GM21390 (cell line): ENCODE measurements at regions not wholly inside any gene's neighbourhood (a gene's known extent, or its start where the extent isn't known, plus 50 kb on each side); places are given as distances from the start of the nearest gene placed in this dataset.
A peak's percentile ranks its signal among the peaks of the same experiment; 100 is the strongest.
"Not testable (repeated sequence)": the region's sequence is repeated elsewhere in the genome, so short reads cannot be mapped to it uniquely, and the experiment has no call there.

Experiments
- ATAC-seq: cut with Tn5 transposase; IDR thresholded peaks from one replicate; pipeline ENCODE4 v1.9.1; 2021; ENCODE audit not compliant: unreplicated experiment

- ATAC-seq, result no peak
Observed at GRCh38 chr5:97478483-97478882, 295.4 kb upstream of the RIOK2 start.

GRCh38 chr5:97480313-97480712 lies 297.3 kb upstream of the RIOK2 start:
- peak; percentile 49 for ATAC-seq

- no peak for ATAC-seq
Observed at GRCh38 chr5:97488126-97488668, 305.1 kb upstream of the RIOK2 start.

GRCh38 chr5:97489010-97489840 lies 306.2 kb upstream of the RIOK2 start:
- no peak for ATAC-seq

DNA sequence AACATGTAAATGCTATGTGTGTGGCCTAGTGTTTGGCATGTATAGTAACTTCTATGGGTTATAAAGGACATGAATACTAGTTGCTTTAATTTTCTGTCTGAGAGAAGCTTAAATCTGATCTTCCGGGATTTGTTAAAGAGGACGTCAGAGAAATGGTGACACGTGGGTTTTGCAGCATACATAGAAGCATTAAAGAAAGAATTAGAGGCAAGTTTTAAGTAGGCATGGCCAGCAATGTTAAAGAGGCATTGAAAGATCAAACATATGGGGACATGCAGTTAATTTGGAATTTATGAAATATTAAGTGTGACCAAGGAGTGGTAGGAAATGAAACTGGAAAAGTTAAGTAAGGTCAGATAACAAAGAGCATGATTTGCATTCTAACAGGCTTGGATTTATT lies 311.4 kb upstream of the RIOK2 start:
- ATAC-seq, result no peak

- ATAC-seq, result no peak
Observed at GRCh38 chr5:97495301-97495700, 312.3 kb upstream of the RIOK2 start.

DNA sequence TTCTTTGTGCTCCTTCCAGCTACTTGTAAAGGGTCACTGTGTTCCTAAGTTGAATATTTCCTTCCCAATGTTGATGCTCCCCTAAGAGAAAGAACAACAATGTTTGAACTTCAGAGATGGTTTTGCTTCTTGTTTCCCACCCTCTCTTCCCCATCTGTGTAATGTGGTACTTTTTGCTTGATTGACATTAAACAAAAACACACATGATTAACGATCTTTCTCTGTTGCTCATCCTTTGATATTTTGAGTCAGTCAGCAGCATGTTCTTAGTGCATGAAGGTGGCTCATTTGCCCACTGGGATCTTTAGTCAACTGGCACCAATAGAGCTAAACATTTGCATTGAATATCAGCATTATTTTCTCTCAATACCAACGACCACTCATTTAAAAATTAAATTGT lies 313.0 kb upstream of the RIOK2 start:
- no peak for ATAC-seq

DNA sequence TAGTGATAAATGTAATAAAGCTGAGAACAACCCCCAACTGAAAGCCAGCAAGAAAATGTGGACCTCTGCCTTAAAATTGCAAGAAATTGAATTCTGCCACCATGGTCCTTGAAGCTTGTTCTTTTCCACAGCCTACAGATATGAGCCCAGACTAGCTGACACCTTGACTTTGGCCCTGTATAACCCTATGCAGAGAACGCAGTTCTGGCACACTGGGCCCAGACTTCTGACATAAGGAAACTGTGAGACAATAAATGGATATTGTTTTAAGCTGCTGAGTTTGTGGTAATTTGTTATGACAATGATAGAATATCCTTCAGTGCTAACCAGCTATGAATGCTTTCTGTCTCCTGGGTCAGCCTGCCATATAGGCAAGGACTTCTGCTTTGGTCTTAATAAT lies 315.6 kb upstream of the RIOK2 start:
- ATAC-seq, result no peak

- ATAC-seq, result no peak
Observed at GRCh38 chr5:97499605-97500004, 316.6 kb upstream of the RIOK2 start.

DNA sequence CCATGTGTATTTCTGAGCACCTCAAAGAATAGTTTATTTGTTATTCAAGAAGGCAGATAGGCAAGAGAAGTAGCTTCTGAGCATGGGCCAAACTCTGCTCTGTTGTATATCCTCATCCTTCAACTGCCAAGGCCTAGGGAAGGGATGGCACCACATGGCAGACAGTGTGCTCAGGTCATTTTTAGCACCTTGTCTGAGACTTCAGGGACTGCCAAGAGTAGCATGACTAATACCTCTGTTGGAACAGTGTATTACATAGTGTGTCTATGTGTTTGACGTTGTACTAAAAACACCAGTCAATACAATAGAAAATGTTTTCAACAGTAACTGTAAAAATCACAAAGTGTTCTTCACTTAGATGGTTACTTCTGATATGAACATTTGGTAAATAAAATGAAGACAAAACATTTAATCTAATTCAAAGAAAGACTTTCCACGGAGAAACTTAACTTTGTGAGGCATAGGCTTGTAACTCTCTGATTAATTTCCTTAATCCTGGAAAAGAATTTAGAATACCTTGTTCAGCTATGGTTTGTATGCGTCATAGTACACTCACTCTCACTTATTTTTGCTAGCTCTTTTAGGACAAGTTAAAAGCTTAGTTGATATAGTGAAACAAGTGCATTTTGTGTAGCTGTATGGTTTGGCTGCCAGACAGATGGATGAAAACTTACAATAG lies 318.4 kb upstream of the RIOK2 start:
- ATAC-seq, result no peak

DNA sequence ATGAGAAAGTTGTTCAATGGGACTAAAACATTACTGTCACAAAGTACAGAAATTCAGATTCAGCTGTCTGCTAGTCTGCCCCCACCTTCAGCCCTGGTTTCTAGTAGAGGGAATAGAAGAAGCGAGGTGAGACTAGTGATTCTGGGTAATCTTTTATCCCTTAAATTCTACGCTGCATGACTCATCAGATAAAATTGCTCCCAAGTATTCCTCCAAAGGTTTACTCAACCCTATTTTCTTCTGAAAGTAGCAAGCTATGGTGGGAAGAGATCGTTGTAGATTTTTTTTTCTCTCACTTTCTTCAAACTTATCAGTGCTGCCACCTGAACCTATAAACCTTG lies 318.9 kb upstream of the RIOK2 start:
- ATAC-seq, result no peak

- ATAC-seq, result no peak
Observed at GRCh38 chr5:97508864-97509263, 325.8 kb upstream of the RIOK2 start.

DNA sequence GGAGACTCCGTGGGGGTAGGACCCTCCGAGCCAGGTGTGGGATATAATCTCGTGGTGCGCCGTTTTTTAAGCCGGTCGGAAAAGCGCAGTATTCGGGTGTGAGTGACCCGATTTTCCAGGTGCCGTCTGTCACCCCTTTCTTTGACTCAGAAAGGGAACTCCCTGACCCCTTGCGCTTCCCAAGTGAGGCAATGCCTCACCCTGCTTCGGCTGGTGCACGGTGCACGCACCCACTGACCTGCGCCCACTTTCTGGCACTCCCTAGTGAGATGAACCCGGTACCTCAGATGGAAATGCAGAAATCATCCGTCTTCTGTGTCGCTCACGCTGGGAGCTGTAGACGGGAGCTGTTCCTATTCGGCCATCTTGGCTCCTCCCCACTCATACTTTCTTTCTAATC lies 336.5 kb upstream of the RIOK2 start:
- not testable (repeated sequence) for ATAC-seq

GRCh38 chr5:97523336-97523735 lies 340.3 kb upstream of the RIOK2 start:
- ATAC-seq, result not testable (repeated sequence)

DNA sequence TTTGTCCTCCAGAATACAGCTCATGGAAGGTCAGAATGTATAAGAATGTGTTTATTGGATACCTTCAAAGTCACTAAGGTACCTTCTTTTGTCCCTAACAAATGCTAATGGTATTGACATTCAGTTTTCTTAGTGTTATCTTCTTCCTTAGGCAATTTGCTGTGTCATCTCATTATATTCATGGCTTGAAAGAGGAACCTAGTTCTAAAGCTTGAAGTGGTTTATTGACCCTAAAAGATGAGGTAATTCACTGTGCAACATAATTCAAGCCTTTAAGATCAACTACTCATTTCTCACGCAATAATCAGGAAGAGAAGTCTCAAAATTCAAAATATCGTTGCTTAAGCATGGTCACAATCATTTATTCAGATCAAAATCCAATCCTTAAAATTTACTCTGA lies 342.7 kb upstream of the RIOK2 start:
- no peak for ATAC-seq

GRCh38 chr5:97528941-97529340 lies 345.9 kb upstream of the RIOK2 start:
- ATAC-seq, result no peak

DNA sequence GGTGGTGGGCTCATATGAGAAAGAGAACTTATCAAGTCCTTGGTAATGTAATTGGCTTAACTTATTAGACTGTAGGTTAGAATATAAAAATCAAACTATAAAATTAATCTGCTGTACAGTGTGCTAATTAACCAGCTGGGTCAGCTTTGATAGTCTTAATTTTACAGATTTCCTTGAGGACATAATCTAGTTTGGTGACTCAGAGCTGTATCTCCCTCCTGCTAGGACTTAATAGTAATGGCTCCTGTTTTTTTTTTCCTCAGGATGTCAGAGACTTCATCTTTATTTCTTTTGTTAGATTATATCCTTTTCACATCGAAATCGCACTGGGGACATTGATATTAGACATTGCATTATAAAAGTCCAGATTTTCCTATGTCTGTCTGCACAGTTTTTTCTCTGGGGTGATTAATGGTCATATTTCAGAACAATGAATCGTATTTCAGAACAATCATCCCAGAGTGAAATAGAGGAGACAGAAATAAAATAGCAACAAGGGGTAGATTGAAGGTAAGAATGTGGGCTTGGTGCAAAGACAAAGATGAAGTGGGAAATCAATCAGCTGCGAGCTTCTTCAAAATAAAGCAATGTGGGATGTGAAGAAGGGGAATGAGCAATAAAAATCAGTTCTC lies 346.4 kb upstream of the RIOK2 start:
- ATAC-seq, result no peak

DNA sequence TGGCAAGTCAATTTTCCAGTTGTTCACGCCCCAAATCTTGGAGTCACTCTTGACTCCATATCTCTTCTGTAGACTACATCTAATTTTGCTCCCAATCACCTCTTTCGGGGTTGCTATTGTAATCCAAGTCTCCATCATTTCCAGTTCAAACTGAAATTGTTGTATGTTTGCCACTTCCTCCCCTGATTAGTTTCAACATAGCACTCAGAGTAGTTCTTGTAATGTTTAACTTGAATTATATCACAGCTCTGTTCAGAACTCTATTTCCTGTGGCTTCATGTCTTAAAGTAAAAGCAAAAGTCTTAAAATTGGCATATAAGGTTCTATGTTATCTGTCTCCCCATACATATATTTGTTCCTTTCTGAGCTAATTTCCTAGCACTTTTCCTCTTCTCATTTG lies 348.5 kb upstream of the RIOK2 start:
- ATAC-seq, result peak; percentile 77

- ATAC-seq, result peak; percentile 69
Observed at GRCh38 chr5:97534166-97534565, 351.1 kb upstream of the RIOK2 start.

- ATAC-seq, result no peak
Observed at GRCh38 chr5:97536683-97537082, 353.6 kb upstream of the RIOK2 start.

GRCh38 chr5:97538912-97539311 lies 355.9 kb upstream of the RIOK2 start:
- no peak for ATAC-seq

DNA sequence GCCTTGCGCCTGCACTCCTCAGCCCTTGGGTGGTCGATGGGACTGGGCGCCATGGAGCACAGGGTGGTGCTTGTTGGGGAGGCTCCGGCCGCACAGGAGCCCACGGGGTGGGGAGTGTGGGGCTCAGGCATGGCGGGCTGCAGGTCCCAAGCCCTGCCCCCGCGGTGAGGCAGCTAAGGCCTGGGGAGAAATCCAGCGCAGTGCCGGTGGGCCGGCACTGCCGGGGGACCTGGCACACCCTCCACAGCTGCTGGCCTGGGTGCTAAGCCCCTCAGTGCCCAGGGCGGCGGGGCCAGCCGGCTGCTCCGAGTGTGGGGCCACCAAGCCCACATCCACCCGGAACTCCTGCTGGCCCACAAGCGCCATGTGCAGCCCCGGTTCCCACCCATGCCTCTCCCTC lies 358.8 kb upstream of the RIOK2 start:
- no peak for ATAC-seq
